ENCODE measurements at regions not wholly inside any gene's neighbourhood (a gene's known extent, or its start where the extent isn't known, plus 50 kb on each side); places are given as distances from the start of the nearest gene placed in this dataset.

GRCh38 chr13:21987793-21988192 lies 316.9 kb downstream of the FGF9 start:
- TF ChIP-seq CTCF (tag by site-specific recombination; IDR thresholded peaks at IDR 0.05) (no peak), RBAK (tag by site-specific recombination; IDR thresholded peaks at IDR 0.05) (no peak), ZNF280C (tag by site-specific recombination; IDR thresholded peaks at IDR 0.05) (no peak), INSM2 (tag by site-specific recombination; IDR thresholded peaks at IDR 0.05) (no peak), YY1 (tag by site-specific recombination; IDR thresholded peaks at IDR 0.05) (no peak), ZNF510 (tag by site-specific recombination; IDR thresholded peaks at IDR 0.05; ENCODE audit: insufficient replicate concordance) (no peak), ZNF2 (tag by site-specific recombination; IDR thresholded peaks at IDR 0.05) (no peak), ATF2 (tag by site-specific recombination; IDR thresholded peaks at IDR 0.05; ENCODE audit: low read depth) (no peak), SP7 (tag by site-specific recombination; IDR thresholded peaks at IDR 0.05) (no peak), ZNF654 (tag by site-specific recombination; IDR thresholded peaks at IDR 0.05; ENCODE audit: low read depth) (no peak), PBX3 (CRISPR knock-in tag; IDR thresholded peaks at IDR 0.05) (no peak)
